22Rv1 (cell line): ENCODE measurements at regions not wholly inside any gene's neighbourhood (a gene's known extent, or its start where the extent isn't known, plus 50 kb on each side); places are given as distances from the start of the nearest gene placed in this dataset.

ENCODE experiments used
- H3K27ac ChIP-seq: fragments of 450-650 bp; 2 replicates; pipeline ENCODE4 v1.5.1; 2017
- CTCF ChIP-seq: fragments of 450-650 bp; IDR thresholded peaks from 2 replicates; pipeline ENCODE4 v1.5.1; 2017; ENCODE audit warnings: mild to moderate bottlenecking
- ZFX ChIP-seq: fragments of 450-650 bp; IDR thresholded peaks from 2 replicates; pipeline ENCODE4 v1.6.1; 2017; ENCODE audit warnings: antibody characterized with exemption, borderline replicate concordance

DNA sequence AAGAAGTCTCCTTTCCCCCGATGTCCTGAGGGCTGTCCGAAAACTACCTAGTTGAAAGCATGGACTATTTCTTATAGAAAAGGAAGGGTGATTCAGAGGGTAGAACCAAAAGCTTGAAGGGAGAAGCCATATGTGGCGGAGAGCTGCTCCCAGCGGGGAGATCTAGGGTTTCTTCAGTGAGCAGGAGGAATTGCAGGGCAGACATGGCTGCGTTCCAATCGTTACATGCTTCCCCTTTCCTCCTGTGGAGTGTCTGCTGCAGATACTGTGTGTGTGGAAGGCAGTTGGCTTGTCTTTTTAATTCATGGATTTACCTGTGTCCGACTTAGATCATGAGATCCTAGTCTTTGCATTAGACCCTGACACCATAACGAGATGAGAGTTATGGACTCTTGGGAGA is 799.5 kb downstream of the QKI start:
- TF ChIP-seq ZFX = no peak
- no peak for TF ChIP-seq CTCF
- no peak overlapping the region for H3K27ac ChIP-seq

GRCh38 chr6:164211254-164211653 is 796.7 kb downstream of the QKI start:
- TF ChIP-seq CTCF = no peak
- TF ChIP-seq ZFX = no peak
- H3K27ac ChIP-seq = no peak overlapping the region

DNA sequence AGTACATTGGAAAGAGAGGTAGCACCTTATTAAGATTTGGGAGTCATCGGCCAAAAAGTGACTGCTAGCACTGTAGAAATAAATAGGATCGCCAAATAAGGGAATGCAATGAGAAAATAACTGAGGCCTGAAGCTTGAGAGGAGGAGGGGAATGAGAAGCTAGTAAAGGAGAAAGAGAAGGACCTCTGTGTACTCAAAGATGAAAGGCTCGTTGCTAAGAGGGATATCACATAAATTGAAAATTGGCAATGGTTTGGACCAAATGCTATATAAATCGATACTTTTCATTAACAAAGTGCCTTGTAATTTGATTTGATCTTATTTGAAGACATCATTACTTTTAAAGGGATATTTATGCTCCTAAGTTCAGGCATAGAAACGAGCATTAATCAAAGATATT is 796.3 kb downstream of the QKI start:
- no peak overlapping the region for H3K27ac ChIP-seq
- no peak for TF ChIP-seq ZFX

DNA sequence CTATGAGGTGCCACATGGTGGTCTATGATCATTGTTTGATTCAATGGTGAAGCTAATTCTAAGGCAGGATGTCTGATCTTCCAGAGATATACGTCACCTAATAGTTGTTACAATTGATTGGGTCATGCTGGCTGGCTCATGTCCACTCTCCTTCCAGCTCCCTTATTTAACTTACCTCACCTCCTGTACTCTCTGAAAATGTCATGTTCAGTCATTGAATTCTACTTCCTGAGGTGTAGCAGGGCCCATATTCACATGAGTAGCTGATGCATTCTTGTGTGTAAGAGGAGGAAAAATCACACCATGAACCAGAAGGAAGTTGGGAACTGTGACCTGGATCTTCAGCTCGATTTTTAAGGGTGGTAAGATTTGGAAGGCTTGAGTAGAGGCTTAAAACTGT is 795.8 kb downstream of the QKI start:
- H3K27ac ChIP-seq = no peak overlapping the region
- no peak for TF ChIP-seq ZFX
- TF ChIP-seq CTCF = no peak

GRCh38 chr6:164208371-164208770 is 793.9 kb downstream of the QKI start:
- TF ChIP-seq CTCF (no peak), ZFX (no peak)
- no peak overlapping the region for H3K27ac ChIP-seq

DNA sequence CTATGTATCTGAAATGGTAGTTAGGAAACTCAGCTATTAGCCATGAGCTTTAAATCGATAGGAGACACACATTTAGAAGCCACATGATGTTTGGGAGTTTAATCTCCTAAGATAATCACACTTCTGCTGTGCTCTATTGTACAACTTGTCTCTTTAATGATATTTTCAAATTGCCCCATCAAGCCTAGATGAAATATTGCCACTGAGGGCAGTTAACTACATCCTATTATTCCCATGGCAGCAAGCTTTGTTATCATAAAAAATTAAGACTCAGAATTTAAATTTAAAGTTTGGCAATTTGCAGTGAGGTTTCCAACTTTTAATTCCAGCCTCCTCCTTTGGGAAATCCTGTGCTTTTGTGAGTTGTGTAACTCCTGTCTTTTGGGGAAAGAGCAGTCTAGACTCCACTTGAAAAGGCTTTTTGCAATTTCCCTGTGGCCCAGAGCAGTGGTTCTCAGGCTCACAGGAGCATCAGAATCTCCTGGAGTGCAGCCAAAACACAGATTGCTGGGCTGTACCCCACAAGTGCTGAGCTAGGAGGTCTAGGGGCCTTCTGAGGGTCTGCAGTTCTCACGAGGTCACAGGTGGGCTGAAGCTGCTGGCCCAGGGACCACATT is 792.4 kb downstream of the QKI start:
- TF ChIP-seq ZFX = no peak
- no peak for TF ChIP-seq CTCF
- no peak overlapping the region for H3K27ac ChIP-seq

DNA sequence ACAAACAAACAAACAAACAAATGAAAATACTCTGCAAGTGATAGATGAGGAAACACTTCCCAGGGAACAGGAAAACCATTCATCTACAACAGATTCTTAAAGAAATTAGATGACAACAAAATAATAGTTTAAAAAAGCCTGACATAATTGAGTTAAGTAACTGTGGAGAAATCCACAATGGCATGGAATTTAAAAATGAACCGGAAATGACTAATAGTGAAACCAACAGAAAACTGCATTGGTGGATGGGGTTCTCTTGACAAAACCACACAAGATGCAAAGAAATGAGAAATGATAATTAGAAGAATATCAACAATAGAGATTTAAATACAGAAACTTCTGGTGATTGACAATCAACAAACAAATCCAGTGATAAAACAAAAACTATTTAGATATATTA is 785.6 kb downstream of the QKI start:
- no peak overlapping the region for H3K27ac ChIP-seq
- TF ChIP-seq ZFX (no peak), CTCF (no peak)

GRCh38 chr6:164195942-164196281 is 781.4 kb downstream of the QKI start:
- TF ChIP-seq CTCF (no peak), ZFX (no peak)
- no peak overlapping the region for H3K27ac ChIP-seq
